ENCODE measurements at regions not wholly inside any gene's neighbourhood (a gene's known extent, or its start where the extent isn't known, plus 50 kb on each side); places are given as distances from the start of the nearest gene placed in this dataset.

GRCh38 chr7:25719190-25719896, 432.7 kb upstream of the NFE2L3 start:
- TF ChIP-seq, protein P1, sequence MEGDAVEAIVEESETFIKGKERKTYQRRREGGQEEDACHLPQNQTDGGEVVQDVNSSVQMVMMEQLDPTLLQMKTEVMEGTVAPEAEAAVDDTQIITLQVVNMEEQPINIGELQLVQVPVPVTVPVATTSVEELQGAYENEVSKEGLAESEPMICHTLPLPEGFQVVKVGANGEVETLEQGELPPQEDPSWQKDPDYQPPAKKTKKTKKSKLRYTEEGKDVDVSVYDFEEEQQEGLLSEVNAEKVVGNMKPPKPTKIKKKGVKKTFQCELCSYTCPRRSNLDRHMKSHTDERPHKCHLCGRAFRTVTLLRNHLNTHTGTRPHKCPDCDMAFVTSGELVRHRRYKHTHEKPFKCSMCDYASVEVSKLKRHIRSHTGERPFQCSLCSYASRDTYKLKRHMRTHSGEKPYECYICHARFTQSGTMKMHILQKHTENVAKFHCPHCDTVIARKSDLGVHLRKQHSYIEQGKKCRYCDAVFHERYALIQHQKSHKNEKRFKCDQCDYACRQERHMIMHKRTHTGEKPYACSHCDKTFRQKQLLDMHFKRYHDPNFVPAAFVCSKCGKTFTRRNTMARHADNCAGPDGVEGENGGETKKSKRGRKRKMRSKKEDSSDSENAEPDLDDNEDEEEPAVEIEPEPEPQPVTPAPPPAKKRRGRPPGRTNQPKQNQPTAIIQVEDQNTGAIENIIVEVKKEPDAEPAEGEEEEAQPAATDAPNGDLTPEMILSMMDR (conservative IDR thresholded peaks at IDR 0.05; ENCODE audit: low read depth, low read length) = no peak
- no peak for TF ChIP-seq EZH2 (IDR thresholded peaks at IDR 0.05; ENCODE audit: borderline replicate concordance, low read depth, low read length, poor library complexity, severe bottlenecking)
